Endothelial cell of umbilical vein (primary cell): ENCODE measurements at regions not wholly inside any gene's neighbourhood (a gene's known extent, or its start where the extent isn't known, plus 50 kb on each side); places are given as distances from the start of the nearest gene placed in this dataset.

ENCODE experiments used
- BruUV-seq: library from RNA; stranded (reverse); fragments of 400-500 nt; replicated peaks from 2 replicates; lab custom pipeline; 2021; lab: Mats Ljungman, UMichigan
- CTCF ChIA-PET: fragments of 300-600, 350-600 bp; sonication (Branson Sonifier 250); formaldehyde crosslinking; loops from one replicate; lab custom pipeline; 2021; ENCODE audit warnings: antibody characterized with exemption, inconsistent platforms; lab: Charles Lee
- POLR2A ChIA-PET: fragments of 300-600, 350-600 bp; sonication (Branson Sonifier 250); formaldehyde crosslinking; loops from one replicate; lab custom pipeline; 2021; ENCODE audit warnings: antibody characterized with exemption, inconsistent platforms; lab: Charles Lee
- DNase-seq: peaks from one replicate; pipeline ENCODE4 v3.0.0-alpha.2; 2011; ENCODE audit warnings: low read depth, low spot score
- FAIRE-seq: peaks from 2 replicates; lab custom pipeline; 2011; peaks lifted over from hg19 to GRCh38; lab: Jason Lieb, UNC
- H2AFZ ChIP-seq: 2 replicates; pipeline ENCODE4 v1.6.0; 2012; ENCODE audit warnings: low read depth, low read length, control low read depth, inconsistent platforms
- H3K27ac ChIP-seq: 2 replicates; pipeline ENCODE4 v1.5.1; 2011; ENCODE audit warnings: low read depth, mild to moderate bottlenecking, control low read depth, low read length, moderate library complexity; ENCODE audit not compliant: insufficient read depth
- H3K27me3 ChIP-seq, 2 experiments: 2 replicates each; pipeline versions ENCODE4 v1.6.0 to v1.6.1; 2011; ENCODE audit warnings: low read length in 2 of 2, mixed read lengths in 1 of 2; ENCODE audit not compliant: control insufficient read depth in 2 of 2, insufficient read depth in 2 of 2
- H3K36me3 ChIP-seq, 2 experiments: 2 replicates in 1 of 2; 3 replicates in 1 of 2; pipeline ENCODE4 v1.5.1; 2011; ENCODE audit warnings: low read length in 2 of 2, mild to moderate bottlenecking in 1 of 2, moderate library complexity in 1 of 2; ENCODE audit not compliant: control insufficient read depth in 2 of 2, insufficient read depth in 2 of 2; ENCODE audit errors: extremely low read depth in 1 of 2
- H3K4me1 ChIP-seq: 3 replicates; pipeline ENCODE4 v1.5.1; 2011; ENCODE audit warnings: mild to moderate bottlenecking, low read length; ENCODE audit not compliant: control insufficient read depth, insufficient read depth; ENCODE audit errors: extremely low read depth
- H3K4me2 ChIP-seq: 2 replicates; pipeline ENCODE4 v1.6.1; 2011; ENCODE audit warnings: low read length, control low read depth, mixed read lengths; ENCODE audit not compliant: insufficient read depth
- H3K4me3 ChIP-seq, 3 experiments: fragments of 200-600 bp in 1 of 3; sonication (generic), shearing (Covaris generic) in 1 of 3; replicated peaks in 1 of 3; 2 replicates each; pipeline ENCODE4 v1.5.1; 2011 to 2016; ENCODE audit warnings: control low read depth in 3 of 3, low read length in 3 of 3, mild to moderate bottlenecking in 2 of 3, inconsistent platforms in 1 of 3, low read depth in 1 of 3, moderate library complexity in 1 of 3; ENCODE audit not compliant: insufficient read depth in 1 of 3
- H3K79me2 ChIP-seq: 2 replicates; pipeline ENCODE4 v1.6.0; 2012; ENCODE audit warnings: low read length, inconsistent platforms; ENCODE audit not compliant: control insufficient read depth, insufficient read depth
- H3K9ac ChIP-seq: replicated peaks from 2 replicates; pipeline ENCODE3; 2011; ENCODE audit warnings: low read length, control low read depth; ENCODE audit not compliant: insufficient read depth; ENCODE audit errors: extremely low read depth
- H3K9me1 ChIP-seq: replicated peaks from 3 replicates; pipeline ENCODE4 v1.6.0; 2011; ENCODE audit warnings: mild to moderate bottlenecking, low read length; ENCODE audit not compliant: control insufficient read depth, insufficient read depth; ENCODE audit errors: extremely low read depth
- H3K9me3 ChIP-seq: replicated peaks from 2 replicates; pipeline ENCODE4 v1.5.1; 2012; ENCODE audit warnings: low read length, inconsistent platforms; ENCODE audit not compliant: control insufficient read depth, insufficient read depth
- H4K20me1 ChIP-seq: replicated peaks from 2 replicates; pipeline ENCODE3; 2011; ENCODE audit warnings: mild to moderate bottlenecking, low read length; ENCODE audit not compliant: control insufficient read depth, insufficient read depth; ENCODE audit errors: extremely low read depth
- CTCF ChIP-seq, 2 donors: IDR thresholded peaks; 1 replicate in 1 of 2; 2 replicates in 1 of 2; pipeline ENCODE4 v1.5.1; 2011; ENCODE audit warnings: low read length in 2 of 2, mild to moderate bottlenecking in 2 of 2, moderate library complexity in 2 of 2, control low read depth in 1 of 2, inconsistent platforms in 1 of 2, low read depth in 1 of 2; ENCODE audit not compliant: insufficient read depth in 1 of 2; ENCODE audit errors: extremely low read depth in 1 of 2
- EZH2 ChIP-seq: IDR thresholded peaks from 2 replicates; pipeline ENCODE4 v1.6.1; 2012; ENCODE audit warnings: borderline replicate concordance, low read depth, mild to moderate bottlenecking, moderate library complexity, low read length, inconsistent platforms; ENCODE audit not compliant: severe bottlenecking
- FOS ChIP-seq: IDR thresholded peaks from 2 replicates; pipeline ENCODE4 v1.6.1; 2011; ENCODE audit warnings: mild to moderate bottlenecking, low read length, moderate library complexity, borderline replicate concordance; ENCODE audit not compliant: insufficient read depth
- GATA2 ChIP-seq: IDR thresholded peaks from 2 replicates; pipeline ENCODE4 v1.7.0; 2011; ENCODE audit warnings: low read depth, mild to moderate bottlenecking, moderate library complexity, mixed read lengths, low read length; ENCODE audit not compliant: insufficient read length, insufficient read depth
- JUN ChIP-seq: IDR thresholded peaks from 2 replicates; pipeline ENCODE4 v1.6.1; 2011; ENCODE audit warnings: borderline replicate concordance, low read depth; ENCODE audit not compliant: insufficient read length, insufficient read depth
- MAX ChIP-seq: IDR thresholded peaks from 2 replicates; pipeline ENCODE4 v1.6.1; 2011; ENCODE audit not compliant: insufficient read depth, insufficient read length
- MYC ChIP-seq: IDR thresholded peaks from one replicate; pipeline ENCODE4 v1.6.1; 2011; ENCODE audit warnings: mild to moderate bottlenecking, low read depth, low read length
- POLR2A ChIP-seq: IDR thresholded peaks from 2 replicates; pipeline ENCODE4 v1.6.1; 2012; ENCODE audit warnings: low read depth, mild to moderate bottlenecking, control low read depth, low read length
- POLR2AphosphoS5 ChIP-seq: IDR thresholded peaks from 2 replicates; pipeline ENCODE4 v1.6.1; 2012; ENCODE audit warnings: low read depth, mild to moderate bottlenecking, control low read depth, low read length, moderate library complexity; ENCODE audit not compliant: insufficient read depth
- dilution Hi-C: fragments of 300-500 bp; cut with MboI; formaldehyde crosslinking; loops from one replicate; pipeline ENCODE4 v1.15.0; 2019; ENCODE audit warnings: low sequenced_read_pairs; ENCODE audit not compliant: extremely low pct_ligation_motif_present
- intact Hi-C: fragments of 100-400 bp; cut with micrococcal nuclease; formaldehyde crosslinking; loops from one replicate; pipeline ENCODE4 v1.10.0; 2022

- no peaks in the 10 kb centered on the region for H3K36me3 ChIP-seq
- no peaks in the 10 kb centered on the region for H3K9me1 ChIP-seq
- H4K20me1 ChIP-seq = no peaks in the 10 kb centered on the region
- BruUV-seq = no TSS peak
- H3K4me1 ChIP-seq = no peaks in the 10 kb centered on the region
- H3K27me3 ChIP-seq = no peaks in the 10 kb centered on the region
- intact Hi-C loops = no loop called here
- H3K9me3 ChIP-seq = peaks cover 6% of the 10 kb centered on the region
- TF ChIP-seq EZH2 = no peak
- TF ChIP-seq GATA2 = no peak
- no peak for TF ChIP-seq JUN
- no peak for TF ChIP-seq MYC
- TF ChIP-seq POLR2A = no peak
- TF ChIP-seq FOS = no peak
- TF ChIP-seq MAX = no peak
- no peak for TF ChIP-seq POLR2AphosphoS5
- TF ChIP-seq CTCF (IDR thresholded peaks at IDR 0.05; ENCODE audit: extremely low read depth in 1 of 2, insufficient read depth in 1 of 2, low read depth in 1 of 2, low read length in 2 of 2) = no peak
- H3K9ac ChIP-seq = no peak overlapping the region
- dilution Hi-C loops = no loop called here
- no peak overlapping the region for H3K4me2 ChIP-seq
- CTCF ChIA-PET = no interaction called here
- no peak overlapping the region for H3K27ac ChIP-seq
- FAIRE-seq (no peak), DNase-seq (no peak)
- H2AFZ ChIP-seq = no peak overlapping the region
- no peaks in the 10 kb centered on the region for H3K79me2 ChIP-seq
- POLR2A ChIA-PET = no interaction called here
- H3K4me3 ChIP-seq = no peak overlapping the region
Observed at GRCh38 chr18:75810516-75810915, 383.0 kb upstream of the SMIM21 start.
